Smooth muscle cell (in vitro differentiated cells): ENCODE measurements at regions not wholly inside any gene's neighbourhood (a gene's known extent, or its start where the extent isn't known, plus 50 kb on each side); places are given as distances from the start of the nearest gene placed in this dataset.
"Not testable (repeated sequence)": the region's sequence is repeated elsewhere in the genome, so short reads cannot be mapped to it uniquely, and the experiment has no call there.

Source experiments
- DNase-seq: peaks from one replicate; lab custom pipeline; 2025; ENCODE audit not compliant: unreplicated experiment; lab: John Stamatoyannopoulos, UW
- H2AFZ ChIP-seq: fragments of 200-600 bp; sonication (generic); 2 replicates; pipeline ENCODE4 v1.6.0; 2016; ENCODE audit warnings: antibody characterized with exemption, low read depth, mild to moderate bottlenecking
- H3F3A ChIP-seq: fragments of 200-600 bp; sonication (generic); 2 replicates; pipeline ENCODE4 v1.6.0; 2017; ENCODE audit warnings: antibody characterized with exemption, low read depth
- H3K27ac ChIP-seq: fragments of 200-600 bp; sonication (generic); 2 replicates; pipeline ENCODE4 v1.5.1; 2016; ENCODE audit warnings: low read depth, mild to moderate bottlenecking
- H3K27me3 ChIP-seq: fragments of 200-600 bp; sonication (generic); 2 replicates; pipeline ENCODE4 v1.6.1; 2016; ENCODE audit warnings: low read depth, mild to moderate bottlenecking
- H3K36me3 ChIP-seq: fragments of 200-600 bp; sonication (generic); 2 replicates; pipeline ENCODE4 v1.5.1; 2016; ENCODE audit warnings: low read depth
- H3K4me1 ChIP-seq: fragments of 200-600 bp; sonication (generic); 2 replicates; pipeline ENCODE4 v1.5.1; 2016; ENCODE audit warnings: low read depth
- H3K4me2 ChIP-seq: fragments of 200-600 bp; sonication (generic); 2 replicates; pipeline ENCODE4 v1.6.0; 2016; ENCODE audit warnings: mild to moderate bottlenecking
- H3K4me3 ChIP-seq: fragments of 200-600 bp; sonication (generic); 2 replicates; pipeline ENCODE4 v1.5.1; 2016; ENCODE audit warnings: mild to moderate bottlenecking
- H3K79me2 ChIP-seq: fragments of 200-600 bp; sonication (generic); 2 replicates; pipeline ENCODE4 v1.6.0; 2016; ENCODE audit warnings: low read depth, mild to moderate bottlenecking
- H3K9ac ChIP-seq: fragments of 200-600 bp; sonication (generic); 2 replicates; pipeline ENCODE4 v1.6.0; 2016; ENCODE audit warnings: low read depth
- H3K9me3 ChIP-seq: fragments of 200-600 bp; sonication (generic); replicated peaks from 2 replicates; pipeline ENCODE4 v1.5.1; 2016; ENCODE audit warnings: low read depth
- H4K20me1 ChIP-seq: fragments of 200-600 bp; sonication (generic); 2 replicates; pipeline ENCODE4 v1.6.0; 2016; ENCODE audit warnings: low read depth
- CTCF ChIP-seq: fragments of 200-600 bp; sonication (generic); IDR thresholded peaks from 2 replicates; pipeline ENCODE4 v1.5.1; 2017; ENCODE audit warnings: borderline replicate concordance, mild to moderate bottlenecking, antibody characterized with exemption; ENCODE audit not compliant: insufficient read depth, poor library complexity, severe bottlenecking
- WGBS: methylation state at CpG from one replicate; pipeline ENCODE4 v1.1.7; 2016; ENCODE audit warnings: low lambda C conversion rate; 5-methylcytosine and 5-hydroxymethylcytosine counted together

GRCh38 chr2:120511536-120511935 is 165.6 kb downstream of the INHBB start:
- no peak overlapping the region for H3K9ac ChIP-seq
- no peaks in the 10 kb centered on the region for H4K20me1 ChIP-seq
- H3K36me3 ChIP-seq = no peaks in the 10 kb centered on the region
- H3K27me3 ChIP-seq = peaks cover 22% of the 10 kb centered on the region
- no peak for DNase-seq
- WGBS = 56% methylated on average over 18 of the region's 18 CpGs
- no peaks in the 10 kb centered on the region for H3K4me1 ChIP-seq
- H3F3A ChIP-seq = no peaks in the 10 kb centered on the region
- H3K9me3 ChIP-seq = no peaks in the 10 kb centered on the region
- H3K79me2 ChIP-seq = no peaks in the 10 kb centered on the region
- TF ChIP-seq CTCF = no peak
- no peak overlapping the region for H3K4me2 ChIP-seq
- no peak overlapping the region for H3K27ac ChIP-seq
- H3K4me3 ChIP-seq = no peak overlapping the region
- no peak overlapping the region for H2AFZ ChIP-seq

DNA sequence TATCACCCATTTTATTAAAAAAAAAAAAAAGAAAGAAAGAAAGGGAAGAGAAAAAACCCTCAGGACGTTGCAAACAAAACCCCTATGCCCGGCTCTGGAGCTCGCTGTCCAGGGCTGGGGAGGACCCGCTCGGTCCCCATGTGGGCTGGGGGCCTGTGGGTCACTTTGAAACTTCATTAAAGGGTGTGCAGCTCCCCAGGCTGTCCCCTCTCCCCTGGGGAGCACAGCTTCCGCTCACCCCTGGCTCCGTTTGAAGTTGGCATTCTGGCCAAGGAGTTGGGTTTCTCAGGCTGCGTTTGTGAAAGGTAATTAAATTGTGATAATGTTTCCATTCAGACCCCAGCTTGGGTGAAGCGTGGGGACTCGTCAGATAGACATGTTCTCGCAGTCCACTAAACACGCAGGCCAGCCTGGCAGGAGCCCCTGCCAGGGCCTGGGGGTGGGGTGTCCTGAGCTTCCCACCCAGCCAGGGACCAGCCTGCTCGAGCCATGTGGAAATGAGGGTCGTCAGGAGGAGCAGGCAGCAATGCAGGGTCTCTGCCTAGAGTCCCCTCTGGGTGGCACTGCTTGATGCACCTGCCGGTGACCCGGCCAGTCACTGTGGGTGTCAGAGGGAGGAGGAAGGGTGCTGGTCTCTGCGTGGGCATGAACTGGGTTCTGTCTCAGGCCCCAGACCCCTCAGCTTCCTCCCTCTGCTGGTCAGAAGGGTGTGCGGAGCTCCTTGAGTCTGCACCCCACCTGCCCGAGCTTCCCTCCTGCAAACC is 166.2 kb downstream of the INHBB start:
- Histone ChIP-seq H4K20me1 (no peaks in the 10 kb centered on the region), H3K36me3 (no peaks in the 10 kb centered on the region), H3K27ac (no peak overlapping the region), H3K4me2 (no peak overlapping the region), H3K4me3 (no peak overlapping the region), H3K9me3 (no peaks in the 10 kb centered on the region), H2AFZ (no peak overlapping the region), H3F3A (no peaks in the 10 kb centered on the region), H3K27me3 (peaks cover 16% of the 10 kb centered on the region), H3K79me2 (no peaks in the 10 kb centered on the region), H3K4me1 (no peaks in the 10 kb centered on the region), H3K9ac (no peak overlapping the region)
- 74% methylated on average over 19 of the region's 19 CpGs for WGBS
- no peak for DNase-seq
- no peak for TF ChIP-seq CTCF

- Histone ChIP-seq H3K27me3 (peaks cover 16% of the 10 kb centered on the region), H3K36me3 (no peaks in the 10 kb centered on the region), H3K4me3 (no peak overlapping the region), H3F3A (no peaks in the 10 kb centered on the region), H3K9ac (no peak overlapping the region), H2AFZ (no peak overlapping the region), H3K27ac (no peak overlapping the region), H4K20me1 (no peaks in the 10 kb centered on the region), H3K4me1 (no peaks in the 10 kb centered on the region), H3K79me2 (no peaks in the 10 kb centered on the region), H3K9me3 (no peaks in the 10 kb centered on the region), H3K4me2 (no peak overlapping the region)
- no peak for DNase-seq
- no peak for TF ChIP-seq CTCF
- 92% methylated on average over 10 of the region's 10 CpGs for WGBS
Measured at GRCh38 chr2:120513776-120514357, 167.9 kb downstream of the INHBB start.

DNA sequence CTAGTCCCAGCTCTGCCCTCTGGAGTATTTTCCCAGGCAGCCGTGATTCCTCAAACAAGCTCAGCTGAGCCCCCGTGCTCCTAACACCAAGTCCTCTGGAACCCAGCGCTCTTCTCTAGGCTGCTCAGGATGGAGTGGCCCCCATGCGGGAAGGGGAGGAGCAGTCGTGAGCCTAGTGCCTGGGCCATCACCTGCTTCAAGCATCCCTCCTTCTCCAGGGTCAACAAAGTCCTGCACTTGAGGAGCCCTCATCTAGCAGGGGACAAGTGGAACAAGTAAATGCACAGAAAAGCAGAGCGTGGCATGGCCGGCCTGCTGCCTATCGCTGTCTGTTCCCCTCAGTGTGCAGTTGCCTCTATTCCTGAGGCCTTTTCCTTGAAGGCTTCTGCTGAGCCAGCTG is 168.6 kb downstream of the INHBB start:
- Histone ChIP-seq H3K27ac (no peak overlapping the region), H3K4me2 (no peak overlapping the region), H3K27me3 (peaks cover 16% of the 10 kb centered on the region), H3K4me3 (no peak overlapping the region), H4K20me1 (no peaks in the 10 kb centered on the region), H3K36me3 (no peaks in the 10 kb centered on the region), H3K79me2 (no peaks in the 10 kb centered on the region), H3K9me3 (no peaks in the 10 kb centered on the region), H2AFZ (no peak overlapping the region), H3K4me1 (no peaks in the 10 kb centered on the region), H3K9ac (no peak overlapping the region), H3F3A (no peaks in the 10 kb centered on the region)
- 88% methylated on average over 8 of the region's 8 CpGs for WGBS
- no peak for DNase-seq
- TF ChIP-seq CTCF = no peak

DNA sequence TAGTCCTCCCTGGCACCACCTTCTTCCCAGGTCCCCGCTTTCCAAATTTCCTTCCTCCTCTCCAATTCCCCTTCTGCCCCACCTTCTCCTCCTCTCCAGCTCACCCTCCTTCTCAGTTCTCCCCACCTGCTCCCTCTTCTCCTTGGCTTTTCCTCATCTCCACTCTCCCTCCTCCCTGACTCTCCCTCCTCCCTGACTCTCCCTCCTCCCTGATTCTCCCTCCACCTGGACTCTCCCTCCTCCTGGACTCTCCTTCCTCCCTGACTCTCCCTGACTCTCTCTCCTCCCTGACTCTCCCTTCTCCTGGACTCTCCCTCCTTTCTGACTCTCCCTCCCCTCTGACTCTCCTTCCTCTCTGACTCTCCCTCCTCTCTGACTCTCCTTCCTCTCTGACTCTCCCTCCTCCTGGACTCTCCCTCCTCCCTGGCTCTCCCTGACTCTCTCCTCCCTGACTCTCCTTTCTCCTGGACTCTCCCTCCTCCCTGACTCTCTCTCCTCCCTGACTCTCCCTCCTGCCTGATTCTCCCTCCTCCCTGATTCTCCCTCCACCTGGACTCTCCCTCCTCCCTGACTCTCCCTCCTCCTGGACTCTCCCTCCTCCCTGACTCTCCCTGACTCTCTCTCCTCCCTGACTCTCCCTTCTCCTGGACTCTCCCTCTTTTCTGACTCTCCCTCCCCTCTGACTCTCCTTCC is 169.3 kb downstream of the INHBB start:
- not testable (repeated sequence) for H3K27ac ChIP-seq, H3K36me3 ChIP-seq, H3K4me2 ChIP-seq, H3K79me2 ChIP-seq, H3K4me3 ChIP-seq, DNase-seq, H2AFZ ChIP-seq, H3F3A ChIP-seq, H3K9ac ChIP-seq, H3K4me1 ChIP-seq, H4K20me1 ChIP-seq, H3K9me3 ChIP-seq
- H3K27me3 ChIP-seq = peaks cover 16% of the 10 kb centered on the region
- WGBS = 100% methylated on average over 1 of the region's 1 CpG
